ENCODE measurements at regions not wholly inside any gene's neighbourhood (a gene's known extent, or its start where the extent isn't known, plus 50 kb on each side); places are given as distances from the start of the nearest gene placed in this dataset.

- H3K27ac ChIP-seq (ENCODE audit: low read length), result no peak overlapping the region
- H3K9me2 ChIP-seq (replicated peaks; ENCODE audit: low read length), result no peaks in the 10 kb centered on the region; the same call in 1 of the 2 replicates
- H3K4me2 ChIP-seq (ENCODE audit: low read length), result no peak overlapping the region
- no peak for ATAC-seq
- BruUV-seq (replicated peaks), result no TSS peak
- no peaks in the 10 kb centered on the region for H3K9me3 ChIP-seq (ENCODE audit: low read length)
- no peak for DNase-seq
- ChIA-PET POLR2A (ENCODE audit: unreplicated experiment) (no interaction called here), CTCF (no interaction called here)
- H3K79me2 ChIP-seq (ENCODE audit: low read length), result no peaks in the 10 kb centered on the region
- H3K9ac ChIP-seq (ENCODE audit: low read length), result no peak overlapping the region
- H3F3A ChIP-seq (ENCODE audit: low read length, unreplicated experiment), result no peaks in the 10 kb centered on the region
- no peak for TF ChIP-seq CTCF (conservative IDR thresholded peaks at IDR 0.05; ENCODE audit: low read depth, low read length)
- TF ChIP-seq EZH2phosphoT487 (IDR thresholded peaks at IDR 0.05; ENCODE audit: borderline replicate concordance, low read length), result no peak
- TF ChIP-seq EZH2 (IDR thresholded peaks at IDR 0.05; ENCODE audit: low read length, unreplicated experiment), result no peak
- H2AFZ ChIP-seq (ENCODE audit: low read length), result no peak overlapping the region
- intact Hi-C loops (cut with micrococcal nuclease), result no loop called here
- no peaks in the 10 kb centered on the region for H3K4me1 ChIP-seq (ENCODE audit: insufficient read depth, low read length)
- no peaks in the 10 kb centered on the region for H3K36me3 ChIP-seq (ENCODE audit: low read depth, low read length)
- H4K20me1 ChIP-seq (ENCODE audit: low read length), result no peaks in the 10 kb centered on the region
- H3K4me3 ChIP-seq (ENCODE audit: low read length), result no peak overlapping the region
- no peaks in the 10 kb centered on the region for H3K27me3 ChIP-seq (ENCODE audit: low read length)
Measured at GRCh38 chr17:71726341-71726740, 394.5 kb upstream of the SOX9 start.

GRCh38 chr17:71727292-71727691 is 393.5 kb upstream of the SOX9 start:
- Histone ChIP-seq H3F3A (ENCODE audit: low read length, unreplicated experiment) (no peaks in the 10 kb centered on the region), H3K4me3 (ENCODE audit: low read length) (no peak overlapping the region), H3K9me2 (replicated peaks; ENCODE audit: low read length) (no peaks in the 10 kb centered on the region; the same call in 1 of the 2 replicates), H3K36me3 (ENCODE audit: low read depth, low read length) (no peaks in the 10 kb centered on the region), H3K4me2 (ENCODE audit: low read length) (no peak overlapping the region), H3K27me3 (ENCODE audit: low read length) (no peaks in the 10 kb centered on the region), H3K9me3 (ENCODE audit: low read length) (no peaks in the 10 kb centered on the region), H2AFZ (ENCODE audit: low read length) (no peak overlapping the region), H3K27ac (ENCODE audit: low read length) (no peak overlapping the region), H3K79me2 (ENCODE audit: low read length) (no peaks in the 10 kb centered on the region), H3K4me1 (ENCODE audit: insufficient read depth, low read length) (no peaks in the 10 kb centered on the region), H3K9ac (ENCODE audit: low read length) (no peak overlapping the region), H4K20me1 (ENCODE audit: low read length) (no peaks in the 10 kb centered on the region)
- intact Hi-C loops (cut with micrococcal nuclease), result no loop called here
- no peak for ATAC-seq
- DNase-seq, result no peak
- BruUV-seq (replicated peaks), result no TSS peak
- CTCF ChIA-PET, result no interaction called here
- POLR2A ChIA-PET (ENCODE audit: unreplicated experiment), result no interaction called here
- TF ChIP-seq CTCF (conservative IDR thresholded peaks at IDR 0.05; ENCODE audit: low read depth, low read length), result no peak

- CTCF ChIA-PET, result no interaction called here
- no peak overlapping the region for H3K9ac ChIP-seq (ENCODE audit: low read length)
- ATAC-seq (no peak), DNase-seq (no peak)
- BruUV-seq (replicated peaks), result no TSS peak
- H3K79me2 ChIP-seq (ENCODE audit: low read length), result no peaks in the 10 kb centered on the region
- no peaks in the 10 kb centered on the region for H3K4me1 ChIP-seq (ENCODE audit: insufficient read depth, low read length)
- intact Hi-C loops (cut with micrococcal nuclease), result no loop called here
- H3K4me3 ChIP-seq (ENCODE audit: low read length), result no peak overlapping the region
- H3K27ac ChIP-seq (ENCODE audit: low read length), result no peak overlapping the region
- TF ChIP-seq EZH2phosphoT487 (IDR thresholded peaks at IDR 0.05; ENCODE audit: borderline replicate concordance, low read length), result no peak
- TF ChIP-seq EZH2 (IDR thresholded peaks at IDR 0.05; ENCODE audit: low read length, unreplicated experiment), result no peak
- TF ChIP-seq CTCF (conservative IDR thresholded peaks at IDR 0.05; ENCODE audit: low read depth, low read length), result no peak
- H3K9me2 ChIP-seq (replicated peaks; ENCODE audit: low read length), result no peaks in the 10 kb centered on the region; the same call in 1 of the 2 replicates
- H3K36me3 ChIP-seq (ENCODE audit: low read depth, low read length), result no peaks in the 10 kb centered on the region
- H3F3A ChIP-seq (ENCODE audit: low read length, unreplicated experiment), result no peaks in the 10 kb centered on the region
- H3K27me3 ChIP-seq (ENCODE audit: low read length), result no peaks in the 10 kb centered on the region
- H3K4me2 ChIP-seq (ENCODE audit: low read length), result no peak overlapping the region
- no peak overlapping the region for H2AFZ ChIP-seq (ENCODE audit: low read length)
- H4K20me1 ChIP-seq (ENCODE audit: low read length), result no peaks in the 10 kb centered on the region
- POLR2A ChIA-PET (ENCODE audit: unreplicated experiment), result no interaction called here
- H3K9me3 ChIP-seq (ENCODE audit: low read length), result no peaks in the 10 kb centered on the region
Measured at GRCh38 chr17:71727723-71728122, 393.1 kb upstream of the SOX9 start.
